Caki2 (cell line): ENCODE measurements at regions not wholly inside any gene's neighbourhood (a gene's known extent, or its start where the extent isn't known, plus 50 kb on each side); places are given as distances from the start of the nearest gene placed in this dataset.
A peak's percentile ranks its signal among the peaks of the same experiment; 100 is the strongest.
"Not testable (repeated sequence)": the region's sequence is repeated elsewhere in the genome, so short reads cannot be mapped to it uniquely, and the experiment has no call there.

Source experiments
- DNase-seq: peaks from one replicate; pipeline ENCODE4 v3.0.0-alpha.2; 2015; ENCODE audit warnings: low read depth
- in situ Hi-C: cut with HindIII; loops from 2 replicates; pipeline ENCODE4 v1.10.0; 2016; ENCODE audit warnings: low sequenced_read_pairs, low pct_unique_long_range_greater_than_20kb, mixed read lengths

DNA sequence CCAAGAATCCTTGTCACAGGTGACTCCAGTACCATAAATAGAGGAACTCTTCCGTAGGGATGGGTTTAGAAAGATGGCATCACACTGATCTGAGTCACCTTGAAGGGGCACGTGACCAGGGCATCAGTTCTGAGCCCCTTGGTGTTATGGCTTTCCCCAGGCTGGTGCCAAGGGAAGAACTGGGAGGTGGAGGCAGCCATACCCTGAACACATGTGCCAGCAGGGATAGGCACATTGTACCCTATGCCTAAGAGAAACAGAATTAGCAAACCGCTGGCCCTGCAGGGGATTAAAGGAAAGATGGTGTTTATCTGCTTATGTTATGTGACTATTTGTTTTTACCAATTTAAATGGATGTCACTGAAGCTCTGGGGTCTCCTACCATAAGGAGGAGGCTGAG, 196.2 kb downstream of the RGS3 start:
- in situ Hi-C loops, result loop anchor here (10.0 kb wide), 1 partner anchor 195 kb away; the partner anchor contains the start of gene RGS3
- DNase-seq, result no peak

- in situ Hi-C loops, result no loop called here
- DNase-seq, result no peak
Measured at GRCh38 chr9:113660196-113660595, 196.7 kb downstream of the RGS3 start.

DNA sequence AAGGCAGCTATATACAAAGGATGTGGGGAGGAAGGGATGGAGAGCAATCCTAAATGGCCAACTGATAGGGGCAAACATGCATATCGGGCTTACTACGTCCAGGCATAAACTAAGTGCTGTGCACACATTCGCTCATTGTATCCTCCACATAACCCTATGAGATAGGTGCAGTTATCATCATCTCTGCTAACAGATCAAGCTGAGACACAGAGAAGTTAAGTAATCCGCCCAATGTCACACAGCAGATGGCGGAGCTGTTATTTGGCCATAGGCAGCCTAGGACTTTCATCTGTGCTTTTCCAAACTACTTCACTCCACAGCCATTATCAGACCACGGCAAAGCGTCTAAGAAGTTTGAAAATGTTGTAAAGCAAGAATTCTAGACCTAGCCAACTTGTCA, 197.5 kb downstream of the RGS3 start:
- in situ Hi-C loops, result no loop called here
- DNase-seq, result no peak

DNA sequence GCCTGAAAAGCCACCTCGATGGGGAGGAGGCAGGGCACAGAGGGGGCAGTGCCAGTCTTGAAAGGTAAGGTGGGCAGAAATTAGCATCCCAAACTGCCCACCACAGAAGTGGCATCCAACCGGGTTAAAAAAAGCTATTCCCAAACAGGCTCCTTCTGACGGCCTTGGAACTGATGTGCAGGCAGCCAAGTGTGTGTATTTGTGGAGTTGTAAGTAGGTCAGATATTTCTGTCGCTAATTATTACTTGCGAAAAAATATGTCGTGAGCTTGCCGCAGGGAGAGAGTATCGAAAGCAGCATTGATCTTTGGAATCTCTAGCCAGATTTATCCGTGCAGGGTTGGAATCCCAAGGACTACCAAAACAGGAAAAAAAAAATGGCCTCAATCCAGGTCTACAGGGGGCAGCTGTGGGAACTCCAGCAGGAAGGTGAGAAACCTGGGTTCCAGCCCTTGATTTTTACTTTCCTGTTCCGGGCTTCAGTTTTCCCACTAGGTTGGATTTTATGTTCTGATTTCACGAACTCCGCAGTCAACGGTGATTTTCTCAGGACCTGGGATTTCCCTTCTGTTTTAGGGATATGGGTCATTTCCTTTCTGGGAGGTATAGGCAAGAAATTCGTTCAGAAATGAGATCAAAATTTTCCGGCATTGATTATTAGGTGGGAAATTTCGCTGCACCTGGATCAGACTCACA, 200.8 kb downstream of the RGS3 start:
- in situ Hi-C loops, result no loop called here
- DNase-seq, result no peak

- in situ Hi-C loops, result no loop called here
Measured at GRCh38 chr9:113665064-113665463, 201.5 kb downstream of the RGS3 start.

DNA sequence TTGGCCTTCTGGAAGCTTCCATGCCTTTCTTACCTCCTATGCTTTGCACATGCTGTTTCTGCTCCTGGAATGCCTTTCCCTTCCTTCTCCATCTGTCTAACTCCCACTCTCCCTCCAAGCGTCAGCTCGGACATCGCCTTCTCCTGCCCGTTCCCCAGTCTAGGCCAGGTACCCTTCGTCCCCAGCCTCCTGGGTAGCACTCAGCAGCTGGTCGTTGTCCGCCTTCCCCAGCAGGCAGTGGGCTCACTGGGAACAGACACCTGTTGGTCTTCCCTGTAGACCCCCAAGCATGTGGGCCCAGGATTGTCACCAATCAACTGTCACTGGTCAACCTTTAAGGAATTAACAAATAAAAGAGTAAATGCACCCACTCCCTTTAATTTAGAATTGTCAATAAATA, 202.2 kb downstream of the RGS3 start:
- no peak for DNase-seq
- in situ Hi-C loops, result no loop called here

More at GRCh38 chr9:113665064-113665463, 201.5 kb downstream of the RGS3 start:
- DNase-seq, result no peak

DNA sequence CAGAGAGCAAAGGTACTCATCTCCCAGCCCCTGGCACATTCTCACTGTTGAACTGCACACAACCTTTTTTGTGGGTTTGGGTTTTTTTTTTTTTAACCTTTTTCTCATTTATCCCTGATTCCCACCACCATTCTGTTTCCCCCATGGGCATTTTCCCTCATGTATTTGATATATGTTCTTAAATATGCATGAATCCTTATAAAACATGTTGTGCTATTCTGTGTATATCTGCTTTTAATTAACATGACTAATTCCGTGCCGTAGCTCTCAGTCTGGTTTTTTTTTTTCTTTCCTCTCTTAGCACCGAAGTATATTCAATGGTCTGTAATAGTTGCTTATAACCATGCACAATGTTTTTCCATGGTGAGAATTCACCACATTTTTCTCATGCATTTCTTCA, 204.5 kb downstream of the RGS3 start:
- no peak for DNase-seq
- in situ Hi-C loops, result no loop called here

DNA sequence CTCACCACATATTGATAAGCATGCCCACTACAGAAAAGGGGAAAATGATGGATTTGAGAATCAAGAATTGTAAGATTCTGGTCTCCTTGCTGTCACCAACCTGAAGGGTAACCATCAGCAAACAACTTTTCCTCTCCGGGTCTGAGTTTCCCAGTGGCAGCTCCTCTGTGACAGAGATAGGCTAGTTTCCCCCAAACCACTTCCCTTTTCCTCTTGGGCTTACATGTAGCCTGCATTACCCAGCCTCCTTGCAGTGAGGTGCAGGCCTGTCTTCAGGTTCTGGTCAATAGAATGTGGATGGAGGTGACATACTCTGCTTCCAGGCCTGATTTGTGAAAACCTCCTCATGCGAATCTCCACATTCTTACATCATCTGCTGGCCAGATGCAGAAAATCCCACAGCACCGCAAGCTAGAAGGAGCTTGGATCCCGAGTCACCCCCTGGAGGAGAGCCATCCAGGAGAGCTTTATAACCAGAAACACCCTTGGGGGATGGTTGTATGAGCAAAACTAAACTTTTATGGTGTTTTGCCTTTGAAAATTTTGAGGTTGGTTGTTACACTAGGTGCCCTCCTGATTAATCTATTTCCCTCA, 206.1 kb downstream of the RGS3 start:
- no peak for DNase-seq
- in situ Hi-C loops, result no loop called here

DNA sequence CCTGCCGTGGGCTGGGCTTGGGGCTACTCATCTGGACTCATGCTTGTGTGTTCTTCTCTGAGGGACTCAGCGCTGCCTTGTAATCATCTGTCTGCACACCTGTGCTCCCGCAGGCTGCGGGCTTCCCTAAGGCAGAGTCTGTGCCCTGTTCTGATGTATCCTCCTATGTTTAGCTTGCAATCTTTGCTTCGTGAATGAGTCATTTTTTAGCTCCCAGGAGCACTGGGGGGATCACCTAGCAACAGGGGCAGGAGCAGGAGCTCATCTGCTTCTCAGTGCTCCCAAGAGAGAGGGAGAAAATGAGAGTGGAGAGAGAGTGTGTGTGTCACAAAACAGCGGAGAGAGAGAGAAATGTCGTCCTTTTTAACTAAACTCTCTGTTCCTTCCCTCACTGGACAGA, 202.4 kb upstream of the ZNF618 start:
- in situ Hi-C loops, result no loop called here
- DNase-seq, result no peak

DNA sequence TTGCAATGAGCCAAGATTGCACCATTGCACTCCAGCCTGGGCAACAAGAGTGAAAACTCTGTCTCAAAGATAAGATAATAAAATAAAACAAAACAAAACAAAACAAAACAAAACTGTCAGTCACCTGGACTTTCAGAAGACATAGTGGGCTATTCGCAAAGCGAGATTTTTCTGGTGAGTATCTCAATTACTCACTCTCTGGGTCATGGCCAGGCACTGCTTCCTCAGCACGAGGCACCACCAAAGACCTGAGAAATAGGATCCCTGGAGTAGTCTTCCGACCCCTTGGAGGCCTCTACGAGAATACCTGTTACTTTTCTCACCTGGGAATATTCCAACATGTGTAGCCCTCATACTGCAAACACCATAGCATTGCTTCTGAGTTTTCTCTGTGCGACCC, 201.7 kb upstream of the ZNF618 start:
- in situ Hi-C loops, result no loop called here

DNA sequence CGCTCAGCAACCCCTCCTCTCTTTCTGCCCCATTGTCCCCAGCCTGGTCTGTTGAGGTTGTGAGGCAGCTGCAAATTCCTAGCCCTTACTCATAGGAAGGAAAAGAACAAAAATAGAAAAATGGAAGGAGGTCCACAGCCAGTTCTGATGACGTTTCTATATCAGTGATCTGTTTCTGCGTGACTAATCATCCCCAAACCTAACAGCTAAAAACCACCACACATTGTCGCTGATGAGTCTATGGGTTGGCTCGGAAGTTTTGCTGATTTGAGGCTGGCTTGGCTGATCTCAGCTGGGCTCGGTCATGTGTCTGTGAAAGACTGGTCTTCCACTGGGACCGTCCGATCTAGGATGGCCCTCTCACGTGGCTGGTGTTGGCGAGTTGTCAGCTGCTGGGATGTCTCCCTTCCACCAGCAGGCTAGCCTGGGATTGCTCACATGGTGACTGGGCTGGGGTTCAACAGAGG, 200.6 kb upstream of the ZNF618 start:
- DNase-seq, result peak; percentile 60
- in situ Hi-C loops, result no loop called here

More for the DNA sequence above, 201.7 kb upstream of the ZNF618 start:
- no peak for DNase-seq

- in situ Hi-C loops, result no loop called here
- no peak for DNase-seq
Measured at GRCh38 chr9:113677057-113677456, 199.1 kb upstream of the ZNF618 start.

- DNase-seq, result no peak
- in situ Hi-C loops, result no loop called here
Measured at GRCh38 chr9:113677569-113677968, 198.5 kb upstream of the ZNF618 start.

GRCh38 chr9:113678119-113678858, 197.8 kb upstream of the ZNF618 start:
- DNase-seq, result no peak
- in situ Hi-C loops, result no loop called here

DNA sequence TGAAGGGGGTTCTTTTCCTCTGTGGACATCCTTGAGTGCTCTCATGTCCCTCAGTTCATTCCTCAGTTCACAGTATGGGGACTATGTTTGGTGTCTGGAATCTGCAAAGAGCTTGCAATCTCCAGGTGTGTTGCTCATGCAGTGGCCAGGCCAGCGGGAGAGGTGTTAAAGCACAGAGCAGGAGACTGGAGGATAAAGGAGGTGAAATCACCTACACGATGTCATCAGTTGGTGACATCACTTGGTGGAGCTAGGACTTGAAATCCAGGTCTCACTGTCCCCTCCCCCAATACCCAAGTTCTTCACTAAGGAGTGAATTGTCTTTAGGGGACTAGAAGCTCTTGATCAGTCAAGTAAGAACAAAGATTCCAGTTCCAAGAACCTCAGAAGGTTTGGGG, 197.3 kb upstream of the ZNF618 start:
- in situ Hi-C loops, result no loop called here
- no peak for DNase-seq

DNA sequence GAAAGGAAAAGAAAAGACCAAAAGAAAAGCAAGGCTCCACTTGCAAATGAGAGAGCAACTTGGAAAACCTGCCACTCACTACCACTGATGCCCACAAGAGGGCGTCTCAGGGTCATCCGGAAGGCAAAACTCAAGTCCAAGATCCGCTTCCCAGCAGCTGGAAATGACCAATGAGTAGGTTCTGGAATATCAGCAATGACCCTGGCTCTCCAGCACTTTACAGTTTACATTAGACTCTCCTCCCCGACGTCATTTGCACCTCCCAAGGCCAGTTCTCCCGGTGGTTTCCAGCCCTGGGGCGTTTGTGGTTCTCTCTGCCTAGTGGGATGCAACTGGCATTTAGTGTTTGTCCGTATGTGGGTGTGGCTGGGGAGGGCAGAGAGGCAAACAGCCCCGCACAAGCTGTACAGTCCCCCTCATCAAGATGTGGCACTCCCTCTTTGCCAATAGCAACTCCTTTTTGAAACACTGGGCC, 193.8 kb upstream of the ZNF618 start:
- in situ Hi-C loops, result no loop called here
- peak; percentile 90 for DNase-seq

DNA sequence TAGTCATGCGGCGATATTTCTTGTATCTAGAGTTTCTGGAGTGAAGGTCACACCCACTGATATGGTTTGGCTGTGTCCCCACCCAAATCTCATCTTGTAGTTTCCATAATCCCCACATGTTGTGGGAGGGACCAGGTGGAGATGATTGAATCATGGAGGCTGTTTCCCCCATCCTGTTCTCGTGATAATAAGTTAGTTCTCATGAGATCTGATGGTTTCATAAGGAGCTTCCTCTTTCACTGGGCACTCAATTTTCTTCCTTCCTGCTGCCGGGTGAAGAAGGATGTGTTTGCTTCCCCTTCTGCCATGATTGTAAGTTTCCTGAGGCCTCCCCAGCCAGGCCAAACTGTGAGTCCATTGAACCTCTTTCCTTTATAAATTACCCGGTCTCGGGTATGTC, 190.5 kb upstream of the ZNF618 start:
- DNase-seq, in situ Hi-C loops: not testable (repeated sequence)

- in situ Hi-C loops, result no loop called here
- DNase-seq, result no peak
Measured at GRCh38 chr9:113687107-113687679, 188.9 kb upstream of the ZNF618 start.
